ENCODE measurements at regions not wholly inside any gene's neighbourhood (a gene's known extent, or its start where the extent isn't known, plus 50 kb on each side); places are given as distances from the start of the nearest gene placed in this dataset.

DNA sequence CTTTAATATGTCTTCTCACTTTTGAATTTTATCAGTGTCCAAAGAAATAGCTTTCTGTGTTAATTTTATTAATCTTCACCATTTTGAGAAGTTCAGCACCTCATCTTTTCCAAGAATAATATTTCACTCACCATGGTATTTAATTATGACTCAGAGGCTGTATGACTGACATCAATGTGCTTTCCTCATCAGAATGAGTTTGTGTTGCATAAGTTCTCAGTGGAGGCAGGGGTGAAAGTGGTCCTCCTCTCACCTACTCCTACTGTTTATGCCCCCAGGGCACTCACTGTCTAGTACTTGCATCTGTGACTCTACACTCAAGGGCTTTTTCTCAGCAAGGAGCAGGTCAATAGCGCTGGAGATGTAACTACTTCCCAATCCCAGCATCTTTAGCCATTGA, 905.3 kb upstream of the INTU start:
- peak; percentile 73 for ATAC-seq (ENCODE audit: low FRiP score)
- DNase-seq (ENCODE audit: low spot score) = no peak

DNA sequence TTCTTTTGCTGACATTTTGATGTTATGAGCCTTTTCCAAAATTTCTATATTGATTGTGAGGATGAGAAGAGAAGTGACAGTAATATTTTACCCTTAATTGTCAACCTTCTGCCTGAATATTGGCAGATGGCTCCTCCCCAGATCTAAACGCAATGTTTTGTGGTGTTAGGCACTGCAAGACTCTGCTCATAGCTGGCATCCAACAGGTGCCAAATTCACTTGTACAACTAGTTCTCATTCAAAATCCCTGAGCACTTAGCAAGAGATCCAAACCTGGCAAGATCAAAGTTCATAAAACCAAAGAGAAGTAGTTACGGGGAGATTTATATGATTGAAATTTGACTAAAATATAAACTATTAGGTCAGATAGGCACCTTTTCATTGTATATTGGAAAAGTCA, 901.7 kb upstream of the INTU start:
- TF ChIP-seq, protein P1, sequence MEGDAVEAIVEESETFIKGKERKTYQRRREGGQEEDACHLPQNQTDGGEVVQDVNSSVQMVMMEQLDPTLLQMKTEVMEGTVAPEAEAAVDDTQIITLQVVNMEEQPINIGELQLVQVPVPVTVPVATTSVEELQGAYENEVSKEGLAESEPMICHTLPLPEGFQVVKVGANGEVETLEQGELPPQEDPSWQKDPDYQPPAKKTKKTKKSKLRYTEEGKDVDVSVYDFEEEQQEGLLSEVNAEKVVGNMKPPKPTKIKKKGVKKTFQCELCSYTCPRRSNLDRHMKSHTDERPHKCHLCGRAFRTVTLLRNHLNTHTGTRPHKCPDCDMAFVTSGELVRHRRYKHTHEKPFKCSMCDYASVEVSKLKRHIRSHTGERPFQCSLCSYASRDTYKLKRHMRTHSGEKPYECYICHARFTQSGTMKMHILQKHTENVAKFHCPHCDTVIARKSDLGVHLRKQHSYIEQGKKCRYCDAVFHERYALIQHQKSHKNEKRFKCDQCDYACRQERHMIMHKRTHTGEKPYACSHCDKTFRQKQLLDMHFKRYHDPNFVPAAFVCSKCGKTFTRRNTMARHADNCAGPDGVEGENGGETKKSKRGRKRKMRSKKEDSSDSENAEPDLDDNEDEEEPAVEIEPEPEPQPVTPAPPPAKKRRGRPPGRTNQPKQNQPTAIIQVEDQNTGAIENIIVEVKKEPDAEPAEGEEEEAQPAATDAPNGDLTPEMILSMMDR (IDR thresholded peaks at IDR 0.05) = no peak
- ATAC-seq (ENCODE audit: low FRiP score) = no peak
- no peak for DNase-seq (ENCODE audit: low spot score)

More for the DNA sequence above, 905.3 kb upstream of the INTU start:
- TF ChIP-seq, protein P1 (IDR thresholded peaks at IDR 0.05) = no peak

DNA sequence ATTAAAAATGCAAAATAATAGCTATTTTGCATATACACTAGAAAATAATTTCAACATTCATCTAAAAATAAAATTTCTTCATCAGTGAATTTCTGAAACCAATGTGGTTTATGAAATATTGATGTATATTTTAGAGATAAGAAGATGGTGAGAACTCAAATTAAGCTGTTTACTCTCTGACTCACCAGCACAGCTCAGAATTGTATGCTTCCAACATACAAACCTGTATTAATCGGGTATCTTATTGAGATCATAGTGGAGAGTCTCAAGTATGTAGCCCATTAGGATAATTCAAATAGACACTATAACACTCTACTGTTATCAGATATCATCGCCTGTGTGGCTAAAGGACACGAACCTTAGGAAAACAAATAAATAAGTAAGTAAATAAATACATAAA, 899.5 kb upstream of the INTU start:
- ATAC-seq (ENCODE audit: low FRiP score) (no peak), DNase-seq (ENCODE audit: low spot score) (no peak)
- TF ChIP-seq, protein P1 (IDR thresholded peaks at IDR 0.05) = no peak

DNA sequence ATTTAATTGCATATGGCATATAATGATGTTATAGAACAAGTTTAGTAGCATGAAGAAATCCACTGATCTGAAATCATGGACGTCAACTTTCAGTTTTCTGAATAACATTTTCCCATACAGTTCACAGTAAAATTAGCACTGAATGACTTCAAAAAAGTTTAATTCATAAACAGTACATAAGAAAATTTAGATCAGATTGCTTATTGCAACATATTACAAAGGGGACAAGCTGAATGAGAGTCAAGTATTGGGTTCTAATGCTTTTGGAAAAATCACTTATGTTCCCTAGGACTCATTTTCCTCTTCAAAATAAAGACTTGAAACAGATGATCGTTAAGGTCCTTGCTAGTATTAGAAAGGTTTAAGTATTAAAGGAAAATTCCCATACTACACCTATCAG, 898.3 kb upstream of the INTU start:
- TF ChIP-seq, protein P1 (IDR thresholded peaks at IDR 0.05) = no peak
- ATAC-seq (ENCODE audit: low FRiP score) = no peak
- DNase-seq (ENCODE audit: low spot score) = no peak

DNA sequence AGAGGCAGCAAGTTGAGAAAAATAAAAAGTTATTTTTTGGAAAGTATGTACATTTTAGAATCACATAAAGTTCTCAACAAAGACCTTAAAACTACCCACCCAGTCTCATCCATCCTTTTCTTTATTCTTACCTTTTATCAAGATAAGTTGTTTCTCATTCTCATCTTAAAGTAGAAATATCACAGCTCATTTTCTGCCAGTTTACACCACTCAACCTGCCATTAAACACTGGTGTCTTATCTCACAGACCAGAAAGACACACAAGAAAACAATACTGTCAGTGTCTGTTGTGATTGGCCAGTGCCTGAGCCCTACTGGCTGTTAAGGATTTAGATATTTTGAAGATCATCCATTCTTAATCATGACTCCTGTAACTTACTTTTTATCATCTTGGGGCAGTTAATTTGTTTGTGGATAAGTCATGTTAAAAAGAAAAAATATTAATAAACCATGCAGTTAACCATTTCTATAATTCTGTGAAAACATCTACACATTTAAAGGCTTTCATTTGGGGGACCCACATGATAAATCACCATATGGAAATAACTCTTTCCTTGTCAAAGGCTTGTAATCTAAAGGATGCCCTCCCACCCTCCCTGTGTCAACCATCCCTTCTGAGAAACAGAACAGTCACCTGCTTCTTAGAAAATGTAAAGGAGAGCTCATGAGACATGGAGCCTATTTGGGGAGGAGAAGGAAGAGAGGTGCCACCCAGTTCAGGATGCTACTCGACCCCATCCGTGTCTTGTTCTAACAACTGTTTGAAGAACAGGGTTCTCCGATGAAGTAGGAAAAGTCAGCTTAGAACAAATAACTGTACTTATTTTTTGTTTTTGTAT, 897.2 kb upstream of the INTU start:
- ATAC-seq (ENCODE audit: low FRiP score) = no peak

DNA sequence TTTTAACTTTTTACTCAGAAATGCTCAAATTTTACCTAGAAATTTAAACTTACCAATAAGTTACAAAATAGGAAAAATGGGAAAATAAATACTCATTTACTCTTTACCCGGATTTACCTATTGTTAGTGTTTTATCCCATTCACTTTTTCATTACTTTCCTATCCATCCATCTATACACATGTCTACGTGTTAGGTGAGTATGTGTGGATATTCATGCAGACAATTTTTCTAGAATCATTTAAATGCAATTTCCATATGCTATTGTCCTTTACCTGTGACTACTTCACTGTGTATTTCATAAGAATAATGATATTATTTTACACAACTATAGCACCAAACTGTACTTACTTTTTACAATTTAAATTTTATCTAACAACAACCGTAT, 896.6 kb upstream of the INTU start:
- DNase-seq (ENCODE audit: low spot score) (no peak), ATAC-seq (ENCODE audit: low FRiP score) (no peak)
- TF ChIP-seq, protein P1 (IDR thresholded peaks at IDR 0.05) = no peak

More for the DNA sequence above, 897.2 kb upstream of the INTU start:
- TF ChIP-seq, protein P1 (IDR thresholded peaks at IDR 0.05) = no peak
- no peak for DNase-seq (ENCODE audit: low spot score)

DNA sequence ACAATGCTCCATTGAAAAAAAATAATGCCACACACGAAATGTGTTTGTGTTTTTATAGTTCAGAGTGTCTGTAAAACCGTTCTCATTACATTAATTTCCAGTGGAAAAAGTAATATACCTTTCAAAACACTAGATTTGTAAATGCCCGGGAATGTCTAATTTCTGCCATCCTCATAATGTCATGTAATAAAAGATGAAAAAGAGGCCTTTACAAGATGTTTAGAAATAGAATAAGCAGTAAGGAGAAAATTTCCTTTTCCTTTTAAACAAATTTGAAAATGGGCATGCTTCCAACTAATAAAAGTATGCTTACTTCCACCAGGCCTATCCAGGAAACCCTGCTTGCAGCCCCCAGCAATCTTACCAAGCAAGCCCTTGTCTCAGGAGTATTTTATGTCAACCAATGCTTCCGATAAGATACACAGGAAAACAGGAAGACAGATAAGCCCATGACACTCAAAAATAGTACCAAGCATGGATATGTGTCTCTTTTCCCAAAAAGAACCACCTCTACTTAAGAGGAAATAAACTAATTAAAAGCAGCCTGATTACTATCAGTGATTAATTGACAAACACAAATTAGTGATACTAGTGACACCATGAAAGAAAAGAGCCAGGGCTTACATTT, 894.7 kb upstream of the INTU start:
- TF ChIP-seq, protein P1 (IDR thresholded peaks at IDR 0.05) = no peak
- ATAC-seq (ENCODE audit: low FRiP score) (no peak), DNase-seq (ENCODE audit: low spot score) (no peak)

Measured in omental fat pad (tissue), 3 donors.